Mammary epithelial cell (primary cell): ENCODE measurements at regions not wholly inside any gene's neighbourhood (a gene's known extent, or its start where the extent isn't known, plus 50 kb on each side); places are given as distances from the start of the nearest gene placed in this dataset.

Experiments used
- EZH2 ChIP-seq: IDR thresholded peaks from 2 replicates; pipeline ENCODE4 v1.6.1; 2012; ENCODE audit warnings: low read length, inconsistent platforms, borderline replicate concordance
- TF ChIP-seq, protein P1 (sequence below), 2 donors: IDR thresholded peaks in 1 of 2; conservative IDR thresholded peaks in 1 of 2; 2 replicates each; pipeline ENCODE4 v1.5.1; 2011 to 2012; ENCODE audit warnings: inconsistent platforms in 2 of 2, low read length in 2 of 2, mild to moderate bottlenecking in 2 of 2, control low read depth in 1 of 2, low read depth in 1 of 2; ENCODE audit not compliant: insufficient read depth in 1 of 2; ENCODE audit errors: extremely low read depth in 1 of 2

DNA sequence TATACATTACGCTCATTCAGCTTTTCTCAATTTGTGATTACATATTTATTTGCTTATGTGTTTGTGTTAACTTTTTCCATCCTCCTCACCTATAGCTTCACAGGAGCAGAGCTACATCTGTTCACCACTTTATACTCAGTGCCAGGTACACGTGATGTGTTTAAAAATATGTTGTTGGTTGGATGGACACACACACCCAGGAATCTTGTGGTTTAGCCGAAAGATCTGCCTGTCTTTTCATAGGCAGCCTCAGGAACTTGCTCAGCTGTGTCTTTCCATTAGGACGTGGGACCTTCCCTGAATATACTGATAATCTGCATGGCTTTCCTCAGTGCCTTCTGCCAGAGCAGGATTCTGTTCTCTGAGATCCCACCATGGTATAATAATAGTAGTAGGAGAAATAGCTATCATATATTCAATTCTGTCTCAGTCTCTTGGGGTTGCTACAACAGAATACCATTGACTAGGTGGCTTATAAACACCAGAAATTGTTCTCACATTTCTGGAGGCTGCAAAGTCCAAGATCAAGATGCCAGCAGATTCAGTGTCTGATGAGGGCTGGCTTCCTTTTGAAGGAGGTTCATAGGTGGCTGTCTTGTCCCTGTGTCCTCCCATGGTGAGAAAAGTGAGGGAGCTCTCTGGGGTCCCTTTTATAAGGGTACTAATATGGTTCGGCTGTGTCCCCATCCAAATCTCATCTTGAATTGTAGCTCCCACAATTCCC lies 50.0 kb upstream of the SOD3 start:
- TF ChIP-seq, protein P1, sequence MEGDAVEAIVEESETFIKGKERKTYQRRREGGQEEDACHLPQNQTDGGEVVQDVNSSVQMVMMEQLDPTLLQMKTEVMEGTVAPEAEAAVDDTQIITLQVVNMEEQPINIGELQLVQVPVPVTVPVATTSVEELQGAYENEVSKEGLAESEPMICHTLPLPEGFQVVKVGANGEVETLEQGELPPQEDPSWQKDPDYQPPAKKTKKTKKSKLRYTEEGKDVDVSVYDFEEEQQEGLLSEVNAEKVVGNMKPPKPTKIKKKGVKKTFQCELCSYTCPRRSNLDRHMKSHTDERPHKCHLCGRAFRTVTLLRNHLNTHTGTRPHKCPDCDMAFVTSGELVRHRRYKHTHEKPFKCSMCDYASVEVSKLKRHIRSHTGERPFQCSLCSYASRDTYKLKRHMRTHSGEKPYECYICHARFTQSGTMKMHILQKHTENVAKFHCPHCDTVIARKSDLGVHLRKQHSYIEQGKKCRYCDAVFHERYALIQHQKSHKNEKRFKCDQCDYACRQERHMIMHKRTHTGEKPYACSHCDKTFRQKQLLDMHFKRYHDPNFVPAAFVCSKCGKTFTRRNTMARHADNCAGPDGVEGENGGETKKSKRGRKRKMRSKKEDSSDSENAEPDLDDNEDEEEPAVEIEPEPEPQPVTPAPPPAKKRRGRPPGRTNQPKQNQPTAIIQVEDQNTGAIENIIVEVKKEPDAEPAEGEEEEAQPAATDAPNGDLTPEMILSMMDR (conservative IDR thresholded peaks at IDR 0.05 in 1 of 2, IDR thresholded peaks at IDR 0.05 in 1 of 2; ENCODE audit: extremely low read depth in 1 of 2, insufficient read depth in 1 of 2, low read depth in 1 of 2, low read length in 2 of 2) = no peak
- no peak for TF ChIP-seq EZH2
